ENCODE measurements at regions not wholly inside any gene's neighbourhood (a gene's known extent, or its start where the extent isn't known, plus 50 kb on each side); places are given as distances from the start of the nearest gene placed in this dataset.

- no peak for DNase-seq (ENCODE audit: low read depth in 2 of 2)
Observed at GRCh38 chr21:27464648-27465047, 497.8 kb upstream of the ADAMTS5 start.

- DNase-seq (ENCODE audit: low read depth in 2 of 2), result no peak
Observed at GRCh38 chr21:27462726-27463125, 495.8 kb upstream of the ADAMTS5 start.

GRCh38 chr21:27454234-27454633 is 487.3 kb upstream of the ADAMTS5 start:
- no peak for DNase-seq (ENCODE audit: low read depth in 2 of 2)

GRCh38 chr21:27451116-27451515 is 484.2 kb upstream of the ADAMTS5 start:
- no peak for DNase-seq (ENCODE audit: low read depth in 2 of 2)

- no peak for DNase-seq (ENCODE audit: low read depth in 2 of 2)
Observed at GRCh38 chr21:27450216-27450615, 483.3 kb upstream of the ADAMTS5 start.

- peak in 1 of 2 donors; percentile 26 for DNase-seq (ENCODE audit: low read depth in 2 of 2)
Observed at GRCh38 chr21:27448960-27449359, 482.1 kb upstream of the ADAMTS5 start.

GRCh38 chr21:27447843-27448242 is 481.0 kb upstream of the ADAMTS5 start:
- no peak for DNase-seq (ENCODE audit: low read depth in 2 of 2)

- DNase-seq (ENCODE audit: low read depth in 2 of 2), result no peak
Observed at GRCh38 chr21:27429710-27430341, 462.9 kb upstream of the ADAMTS5 start.

GRCh38 chr21:27426196-27426595 is 459.3 kb upstream of the ADAMTS5 start:
- no peak for DNase-seq (ENCODE audit: low read depth in 2 of 2)

- no peak for DNase-seq (ENCODE audit: low read depth in 2 of 2)
Observed at GRCh38 chr21:27425574-27425973, 458.7 kb upstream of the ADAMTS5 start.

- no peak for DNase-seq (ENCODE audit: low read depth in 2 of 2)
Observed at GRCh38 chr21:27425172-27425571, 458.3 kb upstream of the ADAMTS5 start.

- no peak for DNase-seq (ENCODE audit: low read depth in 2 of 2)
Observed at GRCh38 chr21:27424601-27425000, 457.7 kb upstream of the ADAMTS5 start.

GRCh38 chr21:27423906-27424595 is 457.2 kb upstream of the ADAMTS5 start:
- no peak for DNase-seq (ENCODE audit: low read depth in 2 of 2)

- DNase-seq (ENCODE audit: low read depth in 2 of 2), result no peak
Observed at GRCh38 chr21:27423038-27423437, 456.1 kb upstream of the ADAMTS5 start.

GRCh38 chr21:27422435-27422834 is 455.5 kb upstream of the ADAMTS5 start:
- no peak for DNase-seq (ENCODE audit: low read depth in 2 of 2)

- no peak for DNase-seq (ENCODE audit: low read depth in 2 of 2)
Observed at GRCh38 chr21:27421654-27422053, 454.8 kb upstream of the ADAMTS5 start.

- no peak for DNase-seq (ENCODE audit: low read depth in 2 of 2)
Observed at GRCh38 chr21:27419153-27419552, 452.3 kb upstream of the ADAMTS5 start.

- no peak for DNase-seq (ENCODE audit: low read depth in 2 of 2)
Observed at GRCh38 chr21:27418346-27418745, 451.5 kb upstream of the ADAMTS5 start.

- DNase-seq (ENCODE audit: low read depth in 2 of 2), result no peak
Observed at GRCh38 chr21:27412530-27412929, 445.6 kb upstream of the ADAMTS5 start.

- DNase-seq (ENCODE audit: low read depth in 2 of 2), result no peak
Observed at GRCh38 chr21:27408826-27409225, 441.9 kb upstream of the ADAMTS5 start.

GRCh38 chr21:27407271-27407670 is 440.4 kb upstream of the ADAMTS5 start:
- no peak for DNase-seq (ENCODE audit: low read depth in 2 of 2)

- no peak for DNase-seq (ENCODE audit: low read depth in 2 of 2)
Observed at GRCh38 chr21:27406300-27407009, 439.6 kb upstream of the ADAMTS5 start.

GRCh38 chr21:27403011-27403410 is 436.1 kb upstream of the ADAMTS5 start:
- DNase-seq (ENCODE audit: low read depth in 2 of 2), result no peak

Measured in dermis microvascular lymphatic vessel endothelial cell (primary cell).